HG03378 (cell line): ENCODE measurements at regions not wholly inside any gene's neighbourhood (a gene's known extent, or its start where the extent isn't known, plus 50 kb on each side); places are given as distances from the start of the nearest gene placed in this dataset.

Experiments used
- ATAC-seq: cut with Tn5 transposase; IDR thresholded peaks from one replicate; pipeline ENCODE4 v1.9.1; 2021; ENCODE audit warnings: mild to moderate bottlenecking, moderate library complexity; ENCODE audit not compliant: unreplicated experiment

- no peak for ATAC-seq
Measured at GRCh38 chr20:23155141-23155590, 69.0 kb upstream of the CD93 start.

- ATAC-seq = no peak
Measured at GRCh38 chr20:23153696-23154341, 67.7 kb upstream of the CD93 start.

GRCh38 chr20:23152902-23153301 is 66.8 kb upstream of the CD93 start:
- no peak for ATAC-seq

GRCh38 chr20:23152308-23152892 is 66.3 kb upstream of the CD93 start:
- no peak for ATAC-seq

GRCh38 chr20:23151885-23152284 is 65.8 kb upstream of the CD93 start:
- ATAC-seq = no peak

- ATAC-seq = no peak
Measured at GRCh38 chr20:23151008-23151703, 65.0 kb upstream of the CD93 start.

- ATAC-seq = no peak
Measured at GRCh38 chr20:23150304-23151007, 64.3 kb upstream of the CD93 start.

- no peak for ATAC-seq
Measured at GRCh38 chr20:23149623-23150279, 63.6 kb upstream of the CD93 start.

GRCh38 chr20:23148731-23149570 is 62.8 kb upstream of the CD93 start:
- ATAC-seq = no peak

GRCh38 chr20:23147964-23148730 is 62.0 kb upstream of the CD93 start:
- peak; percentile 57 for ATAC-seq

GRCh38 chr20:23147647-23147963 is 61.5 kb upstream of the CD93 start:
- no peak for ATAC-seq

GRCh38 chr20:23146857-23147637 is 60.9 kb upstream of the CD93 start:
- ATAC-seq = no peak

- ATAC-seq = no peak
Measured at GRCh38 chr20:23146181-23146580, 60.1 kb upstream of the CD93 start.

GRCh38 chr20:23145281-23145700 is 59.2 kb upstream of the CD93 start:
- ATAC-seq = no peak

GRCh38 chr20:23144856-23145255 is 58.7 kb upstream of the CD93 start:
- ATAC-seq = no peak

GRCh38 chr20:23143986-23144690 is 58.0 kb upstream of the CD93 start:
- ATAC-seq = no peak

GRCh38 chr20:23143098-23143497 is 57.0 kb upstream of the CD93 start:
- no peak for ATAC-seq
